ENCODE measurements at regions not wholly inside any gene's neighbourhood (a gene's known extent, or its start where the extent isn't known, plus 50 kb on each side); places are given as distances from the start of the nearest gene placed in this dataset.

DNA sequence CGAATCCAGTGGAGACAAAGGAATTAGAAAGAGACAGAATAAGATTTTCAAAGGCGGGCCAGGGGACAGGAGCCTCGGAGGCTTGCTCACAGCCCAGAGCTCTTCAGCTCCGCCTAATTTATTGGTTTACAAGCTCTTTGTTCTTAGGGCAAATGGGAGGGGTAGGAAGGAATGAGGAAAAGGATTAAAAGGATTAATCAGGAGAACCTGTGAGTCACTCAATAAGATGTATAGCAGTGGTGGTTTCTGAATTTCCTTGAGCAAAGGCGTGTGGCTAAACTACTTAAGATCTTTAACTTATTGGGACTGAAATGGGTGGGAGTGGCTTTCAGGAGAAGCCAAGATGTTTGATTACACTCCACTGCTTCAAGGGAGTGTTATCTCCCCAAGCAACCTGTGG, 456.0 kb upstream of the SPANXN1 start (continued):
- no peak for TF ChIP-seq FOSL1 (IDR thresholded peaks at IDR 0.05; ENCODE audit: insufficient read depth, low read depth, low read length)

DNA sequence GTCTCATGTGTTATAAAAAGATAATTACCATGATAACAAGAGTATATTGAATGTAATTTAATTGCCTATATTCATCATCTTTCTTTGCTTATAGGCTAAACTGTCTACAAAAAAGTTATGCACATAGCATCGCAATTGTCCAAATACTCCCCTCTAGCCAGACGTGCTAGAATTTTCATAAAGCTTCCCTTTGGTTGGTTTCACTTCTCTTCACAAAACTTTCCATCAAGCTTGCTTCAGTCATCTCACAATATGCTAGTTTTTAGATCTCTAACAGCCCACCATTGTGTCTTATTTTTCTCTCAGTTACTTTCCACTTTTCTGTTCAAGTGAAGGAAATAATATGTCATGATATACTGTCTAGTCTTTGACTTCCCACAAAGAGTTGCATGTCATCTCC, 448.3 kb upstream of the SPANXN1 start:
- Histone ChIP-seq H2BK5ac (ENCODE audit: low read depth, low read length) (no peak overlapping the region), H3K18ac (ENCODE audit: extremely low read depth, low read length) (no peak overlapping the region), H2BK120ac (replicated peaks; ENCODE audit: low read depth, low read length) (no peak overlapping the region), H2BK20ac (ENCODE audit: low read length) (no peak overlapping the region), H2AK5ac (ENCODE audit: low read depth, low read length) (no peak overlapping the region), H3K9me3 (ENCODE audit: insufficient read depth in 2 of 2, low read depth in 1 of 2, low read length in 1 of 2) (no peaks in the 10 kb centered on the region), H3K79me2 (ENCODE audit: control insufficient read depth in 1 of 2, insufficient read depth in 2 of 2, low read length in 2 of 2) (no peaks in the 10 kb centered on the region), H4K91ac (replicated peaks; ENCODE audit: insufficient read length, low read length) (no peak overlapping the region), H4K20me1 (replicated peaks in 1 of 2; ENCODE audit: control insufficient read depth in 1 of 2, insufficient read depth in 2 of 2, low read length in 2 of 2) (no peaks in the 10 kb centered on the region), H3K9ac (replicated peaks in 1 of 4; ENCODE audit: extremely low read depth in 1 of 4, low read depth in 3 of 4, low read length in 3 of 4) (no peak overlapping the region), H4K5ac (ENCODE audit: insufficient read length, low read depth, low read length) (no peak overlapping the region), H3K79me1 (ENCODE audit: low read depth, low read length) (no peaks in the 10 kb centered on the region), H3K27me3 (replicated peaks in 1 of 4; ENCODE audit: control insufficient read depth in 3 of 4, extremely low read depth in 1 of 4, insufficient read depth in 3 of 4, low read length in 3 of 4) (no peaks in the 10 kb centered on the region), H3K23me2 (ENCODE audit: low read depth, low read length) (no peaks in the 10 kb centered on the region), H2BK12ac (ENCODE audit: low read depth, low read length) (no peak overlapping the region), H3K14ac (ENCODE audit: insufficient read length) (no peak overlapping the region), H3K4me1 (replicated peaks in 1 of 4; ENCODE audit: control insufficient read depth in 3 of 4, insufficient read depth in 4 of 4, low read length in 3 of 4) (no peaks in the 10 kb centered on the region), H4K8ac (ENCODE audit: extremely low read depth, insufficient read depth, low read length) (no peak overlapping the region), H3K27ac (ENCODE audit: low read depth, low read length) (no peak overlapping the region), H3K4ac (replicated peaks; ENCODE audit: insufficient read length, low read depth, low read length) (no peak overlapping the region), H3K23ac (ENCODE audit: insufficient read length) (no peak overlapping the region), H3K4me3 (ENCODE audit: extremely low read depth in 1 of 4, insufficient read depth in 2 of 4, low read depth in 3 of 4, low read length in 4 of 4) (no peak overlapping the region), H2BK15ac (ENCODE audit: low read length) (no peak overlapping the region), H3K56ac (replicated peaks; ENCODE audit: insufficient read length, low read depth, low read length) (no peak overlapping the region), H3K4me2 (ENCODE audit: insufficient read depth in 1 of 2, low read depth in 2 of 2, low read length in 2 of 2) (no peak overlapping the region), H2AFZ (ENCODE audit: low read length) (no peak overlapping the region), H3K36me3 (ENCODE audit: control insufficient read depth in 2 of 4, insufficient read depth in 4 of 4, low read length in 3 of 4) (no peaks in the 10 kb centered on the region)
- ChIA-PET POLR2A (ENCODE audit: partially characterized antibody) (no interaction called here), CTCF (ENCODE audit: partially characterized antibody) (no interaction called here)
- FAIRE-seq (no peak), DNase-seq (ENCODE audit: low read depth in 1 of 2, low spot score in 2 of 2) (no peak)
- 100% methylated on average over 1 of the region's 2 CpGs; no CpG with 5 or more reads in 1 of the 2 experiments for WGBS, 2 experiments (ENCODE audit: extremely low coverage in 1 of 2, insufficient coverage in 1 of 2, insufficient read length in 1 of 2, insufficient replicate concordance in 2 of 2, low coverage in 1 of 2, low lambda C conversion rate in 2 of 2, missing lambda C conversion rate in 1 of 2)
- TF ChIP-seq KDM5A (IDR thresholded peaks at IDR 0.05; ENCODE audit: low read length) (no peak), TEAD4 (IDR thresholded peaks at IDR 0.05; ENCODE audit: low read depth, low read length) (no peak), RBBP5 (IDR thresholded peaks at IDR 0.05; ENCODE audit: borderline replicate concordance, low read depth, low read length) (no peak), EGR1 (IDR thresholded peaks at IDR 0.05; ENCODE audit: borderline replicate concordance, low read depth, low read length) (no peak), CBX5 (IDR thresholded peaks at IDR 0.05; ENCODE audit: low read depth, low read length) (no peak), CREB1 (IDR thresholded peaks at IDR 0.05) (no peak), GTF2F1 (IDR thresholded peaks at IDR 0.05; ENCODE audit: borderline replicate concordance, low read depth, low read length) (no peak), TAF7 (optimal IDR thresholded peaks at IDR 0.05; ENCODE audit: borderline replicate concordance, low read depth, low read length) (no peak), BRCA1 (IDR thresholded peaks at IDR 0.05; ENCODE audit: low read depth, low read length) (no peak), SP4 (IDR thresholded peaks at IDR 0.05; ENCODE audit: low read length) (no peak), SIN3A (conservative IDR thresholded peaks at IDR 0.05 in 1 of 2, IDR thresholded peaks at IDR 0.05 in 1 of 2; ENCODE audit: low read depth in 1 of 2, low read length in 2 of 2) (no peak), SUZ12 (IDR thresholded peaks at IDR 0.05; ENCODE audit: low read length) (no peak), EZH2 (IDR thresholded peaks at IDR 0.05; ENCODE audit: low read depth, low read length, severe bottlenecking) (no peak), TCF12 (IDR thresholded peaks at IDR 0.05; ENCODE audit: low read depth, low read length) (no peak)

Data from H1 (cell line).